ENCODE measurements at regions not wholly inside any gene's neighbourhood (a gene's known extent, or its start where the extent isn't known, plus 50 kb on each side); places are given as distances from the start of the nearest gene placed in this dataset.

DNA sequence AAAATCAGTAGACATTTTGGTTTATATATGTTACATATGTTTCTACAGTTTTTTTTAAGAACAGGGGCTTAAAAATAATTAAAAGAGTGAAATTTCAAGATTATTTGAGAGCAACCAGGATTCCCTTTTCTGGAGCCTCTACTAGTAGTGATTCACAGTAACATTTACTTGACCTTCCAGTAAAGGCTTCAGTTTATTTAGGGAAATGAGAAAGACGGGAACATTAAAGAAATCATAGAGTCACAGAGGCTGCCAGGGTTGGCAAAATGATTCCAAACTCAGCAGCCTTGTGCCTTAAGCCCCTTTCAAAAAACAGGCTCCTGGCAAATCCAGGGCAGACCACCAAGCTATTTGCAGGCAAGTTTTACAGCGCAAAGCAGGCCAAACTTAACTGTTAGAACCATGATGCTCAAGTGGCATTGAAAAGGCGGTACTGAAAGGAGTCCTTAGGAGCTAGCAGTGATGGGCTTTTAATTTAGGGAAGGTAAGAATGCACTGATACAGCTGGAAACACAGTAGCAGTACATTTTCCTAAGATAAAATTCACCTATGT is 201.1 kb upstream of the ADAMTS9 start:
- H3K4me3 ChIP-seq (ENCODE audit: low read depth, low read length): no peak overlapping the region
- no peak for TF ChIP-seq CTCF (IDR thresholded peaks at IDR 0.05; ENCODE audit: insufficient read depth, low read depth, low read length, missing control alignments)
- DNase-seq (ENCODE audit: low read depth): no peak

- no peak for TF ChIP-seq CTCF (IDR thresholded peaks at IDR 0.05; ENCODE audit: insufficient read depth, low read depth, low read length, missing control alignments)
- no peak for DNase-seq (ENCODE audit: low read depth)
These were observed 200.4 kb upstream of the ADAMTS9 start for GRCh38 chr3:64888165-64888564.

GRCh38 chr3:64885055-64885454 is 197.3 kb upstream of the ADAMTS9 start:
- no peak overlapping the region for H3K4me3 ChIP-seq (ENCODE audit: low read depth, low read length)

More at GRCh38 chr3:64888165-64888564, 200.4 kb upstream of the ADAMTS9 start:
- no peak overlapping the region for H3K4me3 ChIP-seq (ENCODE audit: low read depth, low read length)

GRCh38 chr3:64884536-64884935 is 196.7 kb upstream of the ADAMTS9 start:
- no peak for TF ChIP-seq CTCF (IDR thresholded peaks at IDR 0.05; ENCODE audit: insufficient read depth, low read depth, low read length, missing control alignments)
- H3K4me3 ChIP-seq (ENCODE audit: low read depth, low read length): no peak overlapping the region

More at GRCh38 chr3:64885055-64885454, 197.3 kb upstream of the ADAMTS9 start:
- no peak for TF ChIP-seq CTCF (IDR thresholded peaks at IDR 0.05; ENCODE audit: insufficient read depth, low read depth, low read length, missing control alignments)
- no peak for DNase-seq (ENCODE audit: low read depth)

GRCh38 chr3:64880916-64881315 is 193.1 kb upstream of the ADAMTS9 start:
- no peak for DNase-seq (ENCODE audit: low read depth)
- no peak overlapping the region for H3K4me3 ChIP-seq (ENCODE audit: low read depth, low read length)
- no peak for TF ChIP-seq CTCF (IDR thresholded peaks at IDR 0.05; ENCODE audit: insufficient read depth, low read depth, low read length, missing control alignments)

More at GRCh38 chr3:64884536-64884935, 196.7 kb upstream of the ADAMTS9 start:
- no peak for DNase-seq (ENCODE audit: low read depth)

- no peak for TF ChIP-seq CTCF (IDR thresholded peaks at IDR 0.05; ENCODE audit: insufficient read depth, low read depth, low read length, missing control alignments)
These were observed 190.6 kb upstream of the ADAMTS9 start for GRCh38 chr3:64878362-64878761.

GRCh38 chr3:64873400-64873799 is 185.6 kb upstream of the ADAMTS9 start:
- no peak overlapping the region for H3K4me3 ChIP-seq (ENCODE audit: low read depth, low read length)
- no peak for TF ChIP-seq CTCF (IDR thresholded peaks at IDR 0.05; ENCODE audit: insufficient read depth, low read depth, low read length, missing control alignments)
- DNase-seq (ENCODE audit: low read depth): no peak

More at GRCh38 chr3:64878362-64878761, 190.6 kb upstream of the ADAMTS9 start:
- H3K4me3 ChIP-seq (ENCODE audit: low read depth, low read length): no peak overlapping the region
- no peak for DNase-seq (ENCODE audit: low read depth)

All from GM12865 (cell line).